ENCODE measurements at regions not wholly inside any gene's neighbourhood (a gene's known extent, or its start where the extent isn't known, plus 50 kb on each side); places are given as distances from the start of the nearest gene placed in this dataset.

DNA sequence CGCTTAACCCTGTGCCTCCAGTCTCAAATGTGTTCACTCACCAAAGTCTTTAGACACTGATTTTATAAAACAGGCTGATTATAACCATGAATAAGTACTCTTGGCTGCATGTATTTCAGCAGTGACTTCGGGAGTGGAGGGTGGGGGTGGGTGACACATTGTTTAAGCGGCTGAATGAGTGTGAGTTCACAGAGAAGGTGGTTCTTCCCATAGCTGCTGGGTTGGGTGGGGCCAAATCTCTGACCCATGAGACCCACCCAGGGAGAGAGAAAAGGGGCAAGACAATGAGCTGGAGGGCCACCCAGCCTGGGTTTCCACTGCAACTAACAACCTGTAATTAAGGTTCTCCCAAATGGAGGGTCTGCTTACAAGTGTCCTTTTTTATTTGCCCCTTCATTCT lies 96.4 kb downstream of the SYNE3 start:
- Histone ChIP-seq H2AFZ (ENCODE audit: control insufficient read depth, low read depth, low read length) (no peak overlapping the region), H3K36me3 (ENCODE audit: control insufficient read depth in 2 of 2, insufficient read depth in 2 of 2, low read length in 1 of 2) (peaks cover 12 to 24% of the 10 kb centered on the region in 2 experiments; a peak in 3 of 4 replicates), H3K4me3 (no peak overlapping the region), H3K9ac (ENCODE audit: control insufficient read depth, insufficient read depth, low read length) (no peak overlapping the region), H3K27ac (ENCODE audit: control insufficient read depth, insufficient read depth) (no peak overlapping the region), H3K4me2 (ENCODE audit: control insufficient read depth, insufficient read depth) (no peak overlapping the region), H4K20me1 (ENCODE audit: control insufficient read depth, insufficient read depth) (no peaks in the 10 kb centered on the region), H3K9me3 (replicated peaks; ENCODE audit: control insufficient read depth, insufficient read depth, low read length) (no peaks in the 10 kb centered on the region; the same call in 2 of the 3 replicates), H3K79me2 (ENCODE audit: control insufficient read depth, insufficient read depth, low read length) (no peaks in the 10 kb centered on the region), H3K27me3 (replicated peaks in 1 of 2; ENCODE audit: control insufficient read depth in 2 of 2, insufficient read depth in 2 of 2, low read length in 1 of 2) (no peaks in the 10 kb centered on the region), H3K4me1 (ENCODE audit: control insufficient read depth, insufficient read depth, low read length) (no peaks in the 10 kb centered on the region)
- no TSS peak for BruUV-seq (replicated peaks)
- intact Hi-C loops (cut with micrococcal nuclease; ENCODE audit: unreplicated experiment) (no loop called here), in situ Hi-C loops (cut with MboI) (no loop called here)
- WGBS (ENCODE audit: insufficient coverage, insufficient replicate concordance, low lambda C conversion rate, missing lambda C conversion rate), result 93% methylated on average over 3 of the region's 3 CpGs
- ChIA-PET POLR2A (no interaction called here), CTCF (no interaction called here), RAD21 (ENCODE audit: unreplicated experiment) (no interaction called here), SMC1A (ENCODE audit: uncharacterized antibody, unreplicated experiment) (no interaction called here)
- FAIRE-seq (no peak), ATAC-seq (no peak), DNase-seq (ENCODE audit: low read depth, low spot score) (no peak)
- TF ChIP-seq GABPA (IDR thresholded peaks at IDR 0.05; ENCODE audit: low read depth) (no peak), ZZZ3 (IDR thresholded peaks at IDR 0.05; ENCODE audit: control insufficient read depth, insufficient read length, low read depth) (no peak), YBX1 (IDR thresholded peaks at IDR 0.05) (no peak), FOS (IDR thresholded peaks at IDR 0.05; ENCODE audit: borderline replicate concordance, extremely low read depth, insufficient read length) (no peak), JUND (IDR thresholded peaks at IDR 0.05; ENCODE audit: low read depth, low read length) (no peak), CHD2 (IDR thresholded peaks at IDR 0.05; ENCODE audit: borderline replicate concordance, low read depth, low read length) (no peak), RELA (IDR thresholded peaks at IDR 0.05; ENCODE audit: borderline replicate concordance, partially characterized antibody) (no peak), CEBPB (IDR thresholded peaks at IDR 0.05; ENCODE audit: borderline replicate concordance in 1 of 2, low read depth in 2 of 2, low read length in 2 of 2) (no peak), BACH1 (IDR thresholded peaks at IDR 0.05; ENCODE audit: borderline replicate concordance) (no peak), NR2C1 (IDR thresholded peaks at IDR 0.05) (no peak), HCFC1 (IDR thresholded peaks at IDR 0.05; ENCODE audit: low read length) (no peak), KLF5 (IDR thresholded peaks at IDR 0.05; ENCODE audit: partially characterized antibody) (no peak), SREBF2 (IDR thresholded peaks at IDR 0.05; ENCODE audit: low read length) (no peak)
- TF ChIP-seq, protein P1, sequence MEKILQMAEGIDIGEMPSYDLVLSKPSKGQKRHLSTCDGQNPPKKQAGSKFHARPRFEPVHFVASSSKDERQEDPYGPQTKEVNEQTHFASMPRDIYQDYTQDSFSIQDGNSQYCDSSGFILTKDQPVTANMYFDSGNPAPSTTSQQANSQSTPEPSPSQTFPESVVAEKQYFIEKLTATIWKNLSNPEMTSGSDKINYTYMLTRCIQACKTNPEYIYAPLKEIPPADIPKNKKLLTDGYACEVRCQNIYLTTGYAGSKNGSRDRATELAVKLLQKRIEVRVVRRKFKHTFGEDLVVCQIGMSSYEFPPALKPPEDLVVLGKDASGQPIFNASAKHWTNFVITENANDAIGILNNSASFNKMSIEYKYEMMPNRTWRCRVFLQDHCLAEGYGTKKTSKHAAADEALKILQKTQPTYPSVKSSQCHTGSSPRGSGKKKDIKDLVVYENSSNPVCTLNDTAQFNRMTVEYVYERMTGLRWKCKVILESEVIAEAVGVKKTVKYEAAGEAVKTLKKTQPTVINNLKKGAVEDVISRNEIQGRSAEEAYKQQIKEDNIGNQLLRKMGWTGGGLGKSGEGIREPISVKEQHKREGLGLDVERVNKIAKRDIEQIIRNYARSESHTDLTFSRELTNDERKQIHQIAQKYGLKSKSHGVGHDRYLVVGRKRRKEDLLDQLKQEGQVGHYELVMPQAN (conservative IDR thresholded peaks at IDR 0.05), result no peak

All from GM12878 (cell line).